Fibroblast of villous mesenchyme (primary cell): ENCODE measurements at regions not wholly inside any gene's neighbourhood (a gene's known extent, or its start where the extent isn't known, plus 50 kb on each side); places are given as distances from the start of the nearest gene placed in this dataset.

Source experiments
- DNase-seq: peaks from one replicate; pipeline ENCODE4 v3.0.0-alpha.2; 2010; ENCODE audit warnings: low read depth
- H3K4me3 ChIP-seq: 2 replicates; pipeline ENCODE4 v1.5.1; 2011; ENCODE audit warnings: low read depth, mild to moderate bottlenecking, low read length
- CTCF ChIP-seq: IDR thresholded peaks from 2 replicates; pipeline ENCODE4 v1.5.1; 2012; ENCODE audit warnings: low read depth, mild to moderate bottlenecking, low read length; ENCODE audit not compliant: insufficient read depth

GRCh38 chr16:35480988-35481387 lies 2021.6 kb downstream of the TP53TG3F start:
- no peak for TF ChIP-seq CTCF
- DNase-seq: no peak
- no peak overlapping the region for H3K4me3 ChIP-seq

- no peak for TF ChIP-seq CTCF
- no peak for DNase-seq
- no peak overlapping the region for H3K4me3 ChIP-seq
Measured at GRCh38 chr16:35485915-35486314, 2026.5 kb downstream of the TP53TG3F start.

GRCh38 chr16:35492225-35492624 lies 2032.8 kb downstream of the TP53TG3F start:
- DNase-seq: no peak
- H3K4me3 ChIP-seq: no peak overlapping the region
- no peak for TF ChIP-seq CTCF

- no peak for DNase-seq
- H3K4me3 ChIP-seq: no peak overlapping the region
- no peak for TF ChIP-seq CTCF
Measured at GRCh38 chr16:35497399-35497798, 2038.0 kb downstream of the TP53TG3F start.

GRCh38 chr16:35506018-35506897 lies 2046.8 kb downstream of the TP53TG3F start:
- peak overlapping the region; percentile 15 for H3K4me3 ChIP-seq
- DNase-seq: peak; percentile 1
- TF ChIP-seq CTCF: no peak

- TF ChIP-seq CTCF: no peak
- no peak for DNase-seq
- peak overlapping the region; percentile 15 for H3K4me3 ChIP-seq
Measured at GRCh38 chr16:35506898-35507194, 2047.4 kb downstream of the TP53TG3F start.

GRCh38 chr16:35510701-35511100 lies 2051.3 kb downstream of the TP53TG3F start:
- H3K4me3 ChIP-seq: no peak overlapping the region
- no peak for TF ChIP-seq CTCF
- DNase-seq: no peak
